Chondrocyte (in vitro differentiated cells): ENCODE measurements at regions not wholly inside any gene's neighbourhood (a gene's known extent, or its start where the extent isn't known, plus 50 kb on each side); places are given as distances from the start of the nearest gene placed in this dataset.

ENCODE experiments used
- DNase-seq: peaks from one replicate; pipeline ENCODE4 v3.0.0; 2021; ENCODE audit warnings: mixed read lengths, low spot score
- H3K27ac Mint-ChIP-seq: one replicate; pipeline ENCODE4 v1.8.0; 2021; ENCODE audit warnings: mild to moderate bottlenecking, moderate library complexity, mixed read lengths; ENCODE audit not compliant: unreplicated experiment
- H3K27me3 Mint-ChIP-seq: 2 replicates; pipeline ENCODE4 v1.8.0; 2021; ENCODE audit warnings: low read depth, mixed read lengths
- H3K36me3 Mint-ChIP-seq: 2 replicates; pipeline ENCODE4 v1.8.0; 2021; ENCODE audit warnings: low read depth, mixed read lengths
- H3K4me1 Mint-ChIP-seq: 2 replicates; pipeline ENCODE4 v1.8.0; 2021; ENCODE audit warnings: low read depth, mild to moderate bottlenecking, mixed read lengths
- H3K4me3 Mint-ChIP-seq: one replicate; pipeline ENCODE4 v1.8.0; 2021; ENCODE audit warnings: mild to moderate bottlenecking, moderate library complexity, mixed read lengths; ENCODE audit not compliant: unreplicated experiment
- H3K9me3 Mint-ChIP-seq: 2 replicates; pipeline ENCODE4 v1.8.0; 2021; ENCODE audit warnings: low read depth, mixed read lengths
- CTCF ChIP-seq: fragments of 200-600 bp; sonication (generic); IDR thresholded peaks from 2 replicates; pipeline ENCODE4 v1.5.0; 2021; ENCODE audit warnings: antibody characterized with exemption, mild to moderate bottlenecking, moderate library complexity

GRCh38 chr12:60078026-60078425, 482.2 kb downstream of the SLC16A7 start:
- DNase-seq: no peak
- Mint-ChIP-seq H3K27me3 (no peaks in the 10 kb centered on the region), H3K4me1 (peaks cover 10% of the 10 kb centered on the region), H3K9me3 (peaks cover 24% of the 10 kb centered on the region), H3K36me3 (peaks cover 10% of the 10 kb centered on the region), H3K27ac (no peak overlapping the region), H3K4me3 (no peak overlapping the region)
- TF ChIP-seq CTCF: no peak

GRCh38 chr12:60093428-60093827, 497.6 kb downstream of the SLC16A7 start:
- H3K36me3 Mint-ChIP-seq: no peaks in the 10 kb centered on the region
- peaks cover 3% of the 10 kb centered on the region for H3K27me3 Mint-ChIP-seq
- H3K9me3 Mint-ChIP-seq: peaks cover 9% of the 10 kb centered on the region
- no peak for TF ChIP-seq CTCF
- no peak overlapping the region for H3K27ac Mint-ChIP-seq
- peaks cover 3% of the 10 kb centered on the region for H3K4me1 Mint-ChIP-seq
- DNase-seq: no peak
- no peak overlapping the region for H3K4me3 Mint-ChIP-seq

- peaks cover 14% of the 10 kb centered on the region for H3K9me3 Mint-ChIP-seq
- DNase-seq: no peak
- no peak for TF ChIP-seq CTCF
Observed at GRCh38 chr12:60094436-60094835, 498.6 kb downstream of the SLC16A7 start.

GRCh38 chr12:60096727-60097126, 500.9 kb downstream of the SLC16A7 start:
- Mint-ChIP-seq H3K4me1 (peaks cover 3% of the 10 kb centered on the region), H3K27ac (no peak overlapping the region), H3K36me3 (peaks cover 1% of the 10 kb centered on the region), H3K4me3 (no peak overlapping the region), H3K27me3 (peaks cover 3% of the 10 kb centered on the region), H3K9me3 (peaks cover 24% of the 10 kb centered on the region)
- DNase-seq: no peak
- TF ChIP-seq CTCF: no peak

More at GRCh38 chr12:60094436-60094835, 498.6 kb downstream of the SLC16A7 start:
- H3K36me3 Mint-ChIP-seq: peaks cover under 1% of the 10 kb centered on the region
- no peak overlapping the region for H3K27ac Mint-ChIP-seq
- H3K27me3 Mint-ChIP-seq: peaks cover 3% of the 10 kb centered on the region
- no peak overlapping the region for H3K4me3 Mint-ChIP-seq
- H3K4me1 Mint-ChIP-seq: peaks cover 3% of the 10 kb centered on the region

- Mint-ChIP-seq H3K36me3 (peaks cover 1% of the 10 kb centered on the region), H3K4me3 (no peak overlapping the region), H3K4me1 (no peaks in the 10 kb centered on the region), H3K9me3 (peaks cover 24% of the 10 kb centered on the region), H3K27me3 (no peaks in the 10 kb centered on the region), H3K27ac (no peak overlapping the region)
- no peak for DNase-seq
- TF ChIP-seq CTCF: no peak
Observed at GRCh38 chr12:60100160-60100559, 504.3 kb downstream of the SLC16A7 start.
